Sigmoid colon (tissue), 4 donors: ENCODE measurements at regions not wholly inside any gene's neighbourhood (a gene's known extent, or its start where the extent isn't known, plus 50 kb on each side); places are given as distances from the start of the nearest gene placed in this dataset.

Experiments used
- EP300 ChIP-seq, 4 donors: sonication (generic); formaldehyde crosslinking; IDR thresholded peaks; one replicate each; pipeline ENCODE4 v1.6.1; 2017; ENCODE audit warnings: antibody characterized with exemption in 4 of 4
- POLR2A ChIP-seq, 2 donors: fragments of 450-650 bp; IDR thresholded peaks; one replicate each; pipeline ENCODE4 v1.6.1; 2016; ENCODE audit warnings: antibody characterized with exemption in 2 of 2, mild to moderate bottlenecking in 2 of 2, moderate library complexity in 2 of 2
- TF ChIP-seq, protein P1 (sequence below), 4 experiments: fragments of 450-650 bp in 3 of 4; fragments of 200-600 bp in 1 of 4; IDR thresholded peaks; one replicate each; pipeline ENCODE4 v1.5.1; 2016 to 2019; ENCODE audit warnings: antibody characterized with exemption in 4 of 4, mild to moderate bottlenecking in 3 of 4, moderate library complexity in 2 of 4

DNA sequence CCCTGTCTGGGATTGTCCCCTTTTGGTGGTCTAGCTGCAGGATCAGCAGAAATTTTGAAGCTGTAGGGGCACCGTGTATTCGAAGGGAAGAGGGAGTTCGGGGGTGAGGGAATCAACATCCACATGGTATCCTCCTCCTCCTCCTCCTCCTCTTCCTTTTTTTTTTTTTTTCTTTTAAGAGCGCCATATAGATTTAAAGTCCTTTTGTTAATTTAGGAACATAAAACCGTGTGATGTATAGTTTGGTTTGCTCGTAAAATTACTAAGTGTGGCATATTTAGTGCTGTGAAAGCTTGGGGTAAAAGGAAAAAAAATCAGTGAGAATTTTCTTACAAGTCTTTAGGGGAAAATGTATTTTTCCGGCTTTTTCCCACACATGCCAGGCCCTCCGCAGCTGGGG is 50.1 kb upstream of the GSE1 start:
- TF ChIP-seq, protein P1, sequence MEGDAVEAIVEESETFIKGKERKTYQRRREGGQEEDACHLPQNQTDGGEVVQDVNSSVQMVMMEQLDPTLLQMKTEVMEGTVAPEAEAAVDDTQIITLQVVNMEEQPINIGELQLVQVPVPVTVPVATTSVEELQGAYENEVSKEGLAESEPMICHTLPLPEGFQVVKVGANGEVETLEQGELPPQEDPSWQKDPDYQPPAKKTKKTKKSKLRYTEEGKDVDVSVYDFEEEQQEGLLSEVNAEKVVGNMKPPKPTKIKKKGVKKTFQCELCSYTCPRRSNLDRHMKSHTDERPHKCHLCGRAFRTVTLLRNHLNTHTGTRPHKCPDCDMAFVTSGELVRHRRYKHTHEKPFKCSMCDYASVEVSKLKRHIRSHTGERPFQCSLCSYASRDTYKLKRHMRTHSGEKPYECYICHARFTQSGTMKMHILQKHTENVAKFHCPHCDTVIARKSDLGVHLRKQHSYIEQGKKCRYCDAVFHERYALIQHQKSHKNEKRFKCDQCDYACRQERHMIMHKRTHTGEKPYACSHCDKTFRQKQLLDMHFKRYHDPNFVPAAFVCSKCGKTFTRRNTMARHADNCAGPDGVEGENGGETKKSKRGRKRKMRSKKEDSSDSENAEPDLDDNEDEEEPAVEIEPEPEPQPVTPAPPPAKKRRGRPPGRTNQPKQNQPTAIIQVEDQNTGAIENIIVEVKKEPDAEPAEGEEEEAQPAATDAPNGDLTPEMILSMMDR (IDR thresholded peaks at IDR 0.05), result no peak
- no peak for TF ChIP-seq EP300 (IDR thresholded peaks at IDR 0.05)
- no peak for TF ChIP-seq POLR2A (IDR thresholded peaks at IDR 0.05)
